K562 (cell line): ENCODE measurements at regions not wholly inside any gene's neighbourhood (a gene's known extent, or its start where the extent isn't known, plus 50 kb on each side); places are given as distances from the start of the nearest gene placed in this dataset.

Experiments used
- ATAC-seq: fragments of 200-7000 bp; cut with Tn5 transposase; 3 replicates; pipeline ENCODE4 v1.9.1; 2020; ENCODE audit warnings: moderate library complexity
- BruUV-seq: library from RNA; stranded (reverse); fragments of 400-500 nt; replicated peaks from 2 replicates; lab custom pipeline; 2021; lab: Mats Ljungman, UMichigan
- CTCF ChIA-PET: fragments of 300-600 bp; formaldehyde crosslinking; extraction: SDS; loops from one replicate; lab custom pipeline; 2021; ENCODE audit warnings: low intra/inter-chr PET ratio; lab: Yijun Ruan, JAX
- POLR2A ChIA-PET: fragments of 300-600, 350-650 bp; sonication (Branson Sonifier 250); formaldehyde crosslinking; extraction: SDS; loops from one replicate; lab custom pipeline; 2021; ENCODE audit warnings: antibody characterized with exemption, inconsistent platforms; lab: Yijun Ruan, JAX
- DNase-seq, 4 experiments: peaks; one replicate each; pipeline versions ENCODE4 v3.0.0 to v3.0.0-alpha.2; 2011 to 2018; ENCODE audit warnings: low spot score in 3 of 4, mixed read lengths in 3 of 4; ENCODE audit errors: extremely low read depth in 1 of 4
- FAIRE-seq: peaks from 2 replicates; lab custom pipeline; 2011; peaks lifted over from hg19 to GRCh38; lab: Jason Lieb, UNC
- H2AFZ ChIP-seq: 2 replicates; pipeline ENCODE4 v1.6.0; 2011; ENCODE audit warnings: low read depth, low read length, control low read depth, inconsistent platforms
- H3K27ac ChIP-seq: fragments of 200-600 bp; 3 replicates; pipeline ENCODE4 v1.8.0; 2011; ENCODE audit warnings: low read depth, mild to moderate bottlenecking, control low read depth, inconsistent platforms, low read length, moderate library complexity, mixed read lengths; ENCODE audit errors: extremely low read depth
- H3K27me3 ChIP-seq, 2 experiments: fragments of 300-600 bp in 1 of 2; 2 replicates in 1 of 2; 3 replicates in 1 of 2; pipeline versions ENCODE4 v1.6.0 to v1.8.0; 2011; ENCODE audit warnings: inconsistent platforms in 2 of 2, low read length in 2 of 2, mild to moderate bottlenecking in 1 of 2, mixed read lengths in 1 of 2, moderate library complexity in 1 of 2; ENCODE audit not compliant: control insufficient read depth in 2 of 2, insufficient read depth in 2 of 2
- H3K36me3 ChIP-seq: fragments of 300-600 bp; 3 replicates; pipeline ENCODE4 v1.8.0; 2011; ENCODE audit warnings: mild to moderate bottlenecking, low read length, inconsistent platforms; ENCODE audit not compliant: control insufficient read depth, insufficient read depth
- H3K4me1 ChIP-seq, 2 experiments: fragments of 200-600 bp in 1 of 2; replicated peaks in 1 of 2; 2 replicates in 1 of 2; 3 replicates in 1 of 2; pipeline versions ENCODE4 v1.5.1 to v1.8.0; 2011; ENCODE audit warnings: inconsistent platforms in 2 of 2, low read length in 2 of 2, mild to moderate bottlenecking in 1 of 2, mixed read lengths in 1 of 2, moderate library complexity in 1 of 2; ENCODE audit not compliant: control insufficient read depth in 2 of 2, insufficient read depth in 2 of 2
- H3K4me2 ChIP-seq: 2 replicates; pipeline ENCODE4 v1.6.1; 2011; ENCODE audit warnings: low read length, control low read depth, inconsistent platforms, mixed read lengths; ENCODE audit not compliant: insufficient read depth
- H3K4me3 ChIP-seq: fragments of 200-600 bp; sonication (generic), shearing (Covaris generic); 2 replicates; pipeline ENCODE4 v1.5.1; 2016; ENCODE audit warnings: control low read depth, inconsistent platforms
- H3K79me2 ChIP-seq: fragments of 200-600 bp; 3 replicates; pipeline ENCODE4 v1.8.0; 2011; ENCODE audit warnings: low read length, inconsistent platforms; ENCODE audit not compliant: control insufficient read depth, insufficient read depth
- H3K9ac ChIP-seq, 2 experiments: 2 replicates each; pipeline versions ENCODE4 v1.6.0 to v1.6.1; 2011; ENCODE audit warnings: low read depth in 2 of 2, low read length in 2 of 2, control low read depth in 1 of 2, inconsistent platforms in 1 of 2, mild to moderate bottlenecking in 1 of 2, mixed read lengths in 1 of 2; ENCODE audit not compliant: insufficient read depth in 1 of 2
- H3K9me1 ChIP-seq: one replicate; pipeline ENCODE4 v1.6.0; 2011; ENCODE audit warnings: inconsistent platforms, mild to moderate bottlenecking, low read length, moderate library complexity; ENCODE audit not compliant: control insufficient read depth, insufficient read depth
- H3K9me3 ChIP-seq: replicated peaks from 2 replicates; pipeline ENCODE4 v1.5.1; 2011; ENCODE audit warnings: low read depth, low read length, inconsistent platforms; ENCODE audit not compliant: control insufficient read depth, insufficient read depth
- H4K20me1 ChIP-seq: replicated peaks from 2 replicates; pipeline ENCODE4 v1.6.1; 2011; ENCODE audit warnings: low read length, inconsistent platforms, mixed read lengths; ENCODE audit not compliant: control insufficient read depth, insufficient read depth
- ESRRB ChIP-seq: fragments of 250-450 bp; sonication (Bioruptor Pico); IDR thresholded peaks from 2 replicates; pipeline ENCODE4 v1.5.0; 2020; ENCODE audit warnings: mild to moderate bottlenecking, moderate library complexity, borderline replicate concordance
- ETS2 ChIP-seq: IDR thresholded peaks from 2 replicates; pipeline ENCODE4 v1.6.1; 2016; ENCODE audit warnings: borderline replicate concordance, missing genetic modification characterization, mild to moderate bottlenecking, moderate library complexity, missing compliant biosample characterization; ENCODE audit not compliant: poor library complexity, severe bottlenecking
- HDAC1 ChIP-seq, 2 experiments: fragments of 450-650 bp; IDR thresholded peaks; 2 replicates each; pipeline ENCODE4 v1.6.1; 2016 to 2017; ENCODE audit warnings: inconsistent platforms in 1 of 2, mild to moderate bottlenecking in 1 of 2, moderate library complexity in 1 of 2
- HOXB6 ChIP-seq: fragments of 250-450 bp; sonication (Bioruptor Pico); IDR thresholded peaks from 2 replicates; pipeline ENCODE4 v1.5.1; 2022; ENCODE audit warnings: mild to moderate bottlenecking, borderline replicate concordance
- KAT8 ChIP-seq: fragments of 450-650 bp; IDR thresholded peaks from 2 replicates; pipeline ENCODE4 v1.6.1; 2016; ENCODE audit warnings: low read depth, mild to moderate bottlenecking
- MECOM ChIP-seq: fragments of 250-450 bp; sonication (Bioruptor Pico); IDR thresholded peaks from 2 replicates; pipeline ENCODE4 v1.8.0; 2022; ENCODE audit warnings: inconsistent platforms
- NCOA4 ChIP-seq: fragments of 450-650 bp; IDR thresholded peaks from 2 replicates; pipeline ENCODE4 v1.6.1; 2018; ENCODE audit warnings: mild to moderate bottlenecking; ENCODE audit not compliant: partially characterized antibody
- ZBTB1 ChIP-seq: sonication (generic); formaldehyde crosslinking; IDR thresholded peaks from 2 replicates; pipeline ENCODE4 v1.8.1; 2023; ENCODE audit warnings: missing genetic modification reagents, low read depth, mild to moderate bottlenecking, borderline replicate concordance
- ZNF121 ChIP-seq: sonication (generic); formaldehyde crosslinking; conservative IDR thresholded peaks from 2 replicates; pipeline ENCODE4 v1.8.0; 2022; ENCODE audit warnings: missing genetic modification reagents
- ZNF589 ChIP-seq: fragments of 200-800 bp; sonication (Bioruptor generic); IDR thresholded peaks from 2 replicates; pipeline ENCODE4 v1.6.1; 2016; ENCODE audit warnings: low read depth, missing genetic modification characterization, missing compliant biosample characterization
- WGBS: fragments of 100-300 bp; shearing (Covaris generic); methylation state at CpG from one replicate; pipeline ENCODE4 v1.1.6; 2016; ENCODE audit warnings: low coverage, mixed read lengths; ENCODE audit not compliant: insufficient coverage; ENCODE audit errors: missing lambda C conversion rate; 5-methylcytosine and 5-hydroxymethylcytosine counted together
- in situ Hi-C: fragments of 300-500 bp; cut with MboI; formaldehyde crosslinking; loops from 4 replicates; pipeline ENCODE4 v1.15.0; 2018; ENCODE audit warnings: inconsistent platforms, mixed read lengths
- intact Hi-C: fragments of 100-400 bp; cut with micrococcal nuclease; formaldehyde crosslinking; loops from 2 replicates; pipeline ENCODE4 v1.14.2; 2022

DNA sequence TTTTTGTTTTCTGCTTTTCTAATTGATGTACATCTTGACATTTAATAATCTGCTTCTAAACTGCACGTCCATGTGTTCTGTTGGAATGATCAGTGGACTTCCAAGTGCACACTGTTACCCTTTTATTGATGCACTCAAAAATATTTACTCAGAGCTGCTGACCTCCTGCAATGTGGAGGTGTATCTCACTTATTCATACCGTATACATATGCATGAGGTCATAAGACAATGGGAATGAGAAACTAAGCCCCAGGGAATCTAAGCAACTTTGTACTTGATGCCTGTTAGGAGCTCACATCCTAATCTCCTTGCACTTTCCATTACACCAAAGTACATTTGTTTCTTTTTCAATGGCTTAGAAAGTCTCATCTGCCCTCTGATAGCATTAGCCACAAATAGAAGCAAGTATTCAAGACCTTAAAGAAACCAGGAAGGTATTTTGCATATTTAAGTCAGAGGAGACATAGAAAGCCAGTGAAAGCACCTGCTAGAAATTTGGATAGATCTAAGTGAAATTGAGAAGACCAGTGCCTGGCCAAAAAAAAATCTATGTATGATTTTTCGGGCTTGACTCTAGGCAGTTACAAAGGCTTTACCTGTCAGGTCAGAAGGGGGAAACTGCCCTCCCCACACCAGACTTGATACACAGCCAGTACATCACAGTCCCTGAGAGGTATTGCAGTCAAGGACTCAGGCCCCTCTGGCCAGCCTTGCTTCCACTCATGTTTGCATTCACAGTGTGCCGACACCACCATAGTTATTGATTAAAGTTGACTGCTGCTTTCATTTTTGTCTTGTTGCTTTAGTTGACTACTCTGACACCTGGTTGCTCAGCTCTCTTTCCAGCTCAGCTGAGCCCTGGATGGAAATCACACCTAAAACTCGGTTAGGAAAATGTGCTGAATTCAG, 391.7 kb upstream of the CYRIA start:
- Histone ChIP-seq H3K79me2 (no peaks in the 10 kb centered on the region), H3K36me3 (no peaks in the 10 kb centered on the region), H3K9me3 (no peaks in the 10 kb centered on the region), H4K20me1 (no peaks in the 10 kb centered on the region), H3K27ac (no peak overlapping the region), H3K9me1 (no peaks in the 10 kb centered on the region), H3K4me3 (no peak overlapping the region), H3K27me3 (no peaks in the 10 kb centered on the region), H2AFZ (no peak overlapping the region), H3K4me1 (no peaks in the 10 kb centered on the region), H3K4me2 (no peak overlapping the region), H3K9ac (no peak overlapping the region)
- WGBS: 0% methylated on average over 5 of the region's 5 CpGs
- TF ChIP-seq ZBTB1 (CRISPR knock-in tag): no peak
- no peak for TF ChIP-seq NCOA4
- TF ChIP-seq ESRRB (CRISPR knock-in tag): no peak
- no peak for TF ChIP-seq ETS2 (tag)
- no peak for TF ChIP-seq ZNF121 (CRISPR knock-in tag)
- TF ChIP-seq MECOM (CRISPR knock-in tag): no peak
- no peak for TF ChIP-seq ZNF589 (CRISPR knock-in tag)
- no peak for TF ChIP-seq KAT8
- TF ChIP-seq HDAC1 (IDR thresholded peaks at IDR 0.05): no peak
- no peak for TF ChIP-seq HOXB6 (CRISPR knock-in tag)
- in situ Hi-C loops (no loop called here), intact Hi-C loops (no loop called here)
- ChIA-PET POLR2A (no interaction called here), CTCF (no interaction called here)
- no TSS peak for BruUV-seq
- DNase-seq: no peak
- ATAC-seq: no peak
- FAIRE-seq: no peak
